Caco-2 (cell line): ENCODE measurements at regions not wholly inside any gene's neighbourhood (a gene's known extent, or its start where the extent isn't known, plus 50 kb on each side); places are given as distances from the start of the nearest gene placed in this dataset.

Experiments used
- BruUV-seq: library from RNA; stranded (reverse); fragments of 400-500 nt; replicated peaks from 2 replicates; lab custom pipeline; 2021; lab: Mats Ljungman, UMichigan
- CTCF ChIA-PET: fragments of 300-600 bp; sonication (Branson Sonifier 250); formaldehyde crosslinking; loops from one replicate; lab custom pipeline; 2022; ENCODE audit warnings: antibody characterized with exemption; lab: Charles Lee
- POLR2A ChIA-PET: fragments of 300-600 bp; sonication (Branson Sonifier 250); formaldehyde crosslinking; loops from one replicate; lab custom pipeline; 2022; ENCODE audit warnings: antibody characterized with exemption; lab: Charles Lee
- DNase-seq, 2 experiments: peaks; one replicate each; pipeline versions ENCODE4 v3.0.0 to v3.0.0-alpha.2; 2020 to 2022
- H3K27me3 ChIP-seq: replicated peaks from 2 replicates; pipeline ENCODE4 v1.6.0; 2011; ENCODE audit warnings: low read length; ENCODE audit not compliant: control insufficient read depth, insufficient read depth
- H3K36me3 ChIP-seq: 2 replicates; pipeline ENCODE4 v1.5.1; 2011; ENCODE audit warnings: low read length; ENCODE audit not compliant: control insufficient read depth, insufficient read depth
- H3K4me1 ChIP-seq: fragments of 250-450 bp; sonication (Bioruptor Pico); 2 replicates; pipeline ENCODE4 v1.5.1; 2020; ENCODE audit warnings: mild to moderate bottlenecking
- H3K4me3 ChIP-seq: 2 replicates; pipeline ENCODE4 v1.5.1; 2011; ENCODE audit warnings: low read depth, mild to moderate bottlenecking, control low read depth, low read length
- H3K9me3 ChIP-seq: fragments of 250-450 bp; sonication (Bioruptor Pico); 2 replicates; pipeline ENCODE4 v1.5.1; 2020; ENCODE audit warnings: mild to moderate bottlenecking, moderate library complexity
- H3K27ac Mint-ChIP-seq: one replicate; pipeline ENCODE4 v1.8.0; 2022; ENCODE audit warnings: mixed read lengths; ENCODE audit not compliant: unreplicated experiment
- H3K27me3 Mint-ChIP-seq: one replicate; pipeline ENCODE4 v1.8.0; 2022; ENCODE audit warnings: mixed read lengths; ENCODE audit not compliant: insufficient read depth, unreplicated experiment
- H3K36me3 Mint-ChIP-seq: one replicate; pipeline ENCODE4 v1.8.0; 2022; ENCODE audit warnings: mild to moderate bottlenecking, mixed read lengths; ENCODE audit not compliant: insufficient read depth, unreplicated experiment
- H3K4me1 Mint-ChIP-seq: one replicate; pipeline ENCODE4 v1.8.0; 2022; ENCODE audit warnings: low read depth, mixed read lengths; ENCODE audit not compliant: unreplicated experiment
- H3K4me3 Mint-ChIP-seq: one replicate; pipeline ENCODE4 v1.8.0; 2022; ENCODE audit warnings: mild to moderate bottlenecking, moderate library complexity, mixed read lengths; ENCODE audit not compliant: unreplicated experiment
- H3K9me3 Mint-ChIP-seq: one replicate; pipeline ENCODE4 v1.8.0; 2022; ENCODE audit warnings: mixed read lengths; ENCODE audit not compliant: unreplicated experiment
- intact Hi-C: fragments of 100-400 bp; cut with micrococcal nuclease; formaldehyde crosslinking; loops from one replicate; pipeline ENCODE4 v1.10.0; 2022; ENCODE audit not compliant: unreplicated experiment
- TF ChIP-seq, protein P1 (sequence below), 2 experiments: fragments of 200-600 bp in 1 of 2; IDR thresholded peaks; 1 replicate in 1 of 2; 2 replicates in 1 of 2; pipeline versions ENCODE4 v1.5.1 to v1.8.0; 2011 to 2022; ENCODE audit warnings: antibody characterized with exemption in 1 of 2, control low read depth in 1 of 2, inconsistent platforms in 1 of 2, low read depth in 1 of 2, low read length in 1 of 2, mild to moderate bottlenecking in 1 of 2, moderate library complexity in 1 of 2; ENCODE audit not compliant: insufficient read depth in 1 of 2, severe bottlenecking in 1 of 2, unreplicated experiment in 1 of 2

DNA sequence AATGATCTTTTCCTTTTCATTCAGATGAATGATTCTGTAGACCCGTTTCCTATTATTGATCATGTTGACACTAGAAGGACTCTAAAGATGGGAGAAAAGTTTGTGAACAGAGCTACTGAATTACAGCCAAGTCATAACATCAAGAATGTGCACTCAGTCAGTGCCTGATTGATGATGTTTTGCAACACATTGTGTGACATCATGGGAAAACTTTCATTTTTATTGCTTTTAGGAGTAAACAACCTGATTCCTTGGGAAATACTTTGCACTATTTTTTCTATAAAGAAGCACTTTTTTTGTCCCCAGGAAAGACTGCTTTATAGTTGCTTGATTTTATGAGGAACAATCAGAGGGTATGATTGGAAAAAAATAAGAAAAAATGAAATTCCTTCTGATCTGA is 383.8 kb upstream of the JAG1 start:
- Histone ChIP-seq H3K9me3 (no peaks in the 10 kb centered on the region), H3K27me3 (no peaks in the 10 kb centered on the region), H3K36me3 (no peaks in the 10 kb centered on the region), H3K4me3 (no peak overlapping the region), H3K4me1 (no peaks in the 10 kb centered on the region)
- H3K36me3 Mint-ChIP-seq, result no peaks in the 10 kb centered on the region
- peaks cover 10% of the 10 kb centered on the region for H3K9me3 Mint-ChIP-seq
- H3K27ac Mint-ChIP-seq, result no peak overlapping the region
- no peak for DNase-seq
- TF ChIP-seq, protein P1, sequence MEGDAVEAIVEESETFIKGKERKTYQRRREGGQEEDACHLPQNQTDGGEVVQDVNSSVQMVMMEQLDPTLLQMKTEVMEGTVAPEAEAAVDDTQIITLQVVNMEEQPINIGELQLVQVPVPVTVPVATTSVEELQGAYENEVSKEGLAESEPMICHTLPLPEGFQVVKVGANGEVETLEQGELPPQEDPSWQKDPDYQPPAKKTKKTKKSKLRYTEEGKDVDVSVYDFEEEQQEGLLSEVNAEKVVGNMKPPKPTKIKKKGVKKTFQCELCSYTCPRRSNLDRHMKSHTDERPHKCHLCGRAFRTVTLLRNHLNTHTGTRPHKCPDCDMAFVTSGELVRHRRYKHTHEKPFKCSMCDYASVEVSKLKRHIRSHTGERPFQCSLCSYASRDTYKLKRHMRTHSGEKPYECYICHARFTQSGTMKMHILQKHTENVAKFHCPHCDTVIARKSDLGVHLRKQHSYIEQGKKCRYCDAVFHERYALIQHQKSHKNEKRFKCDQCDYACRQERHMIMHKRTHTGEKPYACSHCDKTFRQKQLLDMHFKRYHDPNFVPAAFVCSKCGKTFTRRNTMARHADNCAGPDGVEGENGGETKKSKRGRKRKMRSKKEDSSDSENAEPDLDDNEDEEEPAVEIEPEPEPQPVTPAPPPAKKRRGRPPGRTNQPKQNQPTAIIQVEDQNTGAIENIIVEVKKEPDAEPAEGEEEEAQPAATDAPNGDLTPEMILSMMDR (IDR thresholded peaks at IDR 0.05; ENCODE audit: insufficient read depth in 1 of 2, low read depth in 1 of 2, low read length in 1 of 2, severe bottlenecking in 1 of 2, unreplicated experiment in 1 of 2), result no peak
- intact Hi-C loops, result no loop called here
- H3K4me3 Mint-ChIP-seq, result no peak overlapping the region
- H3K4me1 Mint-ChIP-seq, result no peaks in the 10 kb centered on the region
- no peaks in the 10 kb centered on the region for H3K27me3 Mint-ChIP-seq
- no TSS peak for BruUV-seq
- POLR2A ChIA-PET, result no interaction called here
- CTCF ChIA-PET, result interaction anchor here (0.6 kb wide), 1 partner anchor 969 kb away, joined by 5 read pairs; no protein-coding TSS in a partner anchor

- BruUV-seq, result no TSS peak
- no peaks in the 10 kb centered on the region for H3K27me3 ChIP-seq
- H3K4me1 ChIP-seq, result no peaks in the 10 kb centered on the region
- ChIA-PET POLR2A (no interaction called here), CTCF (no interaction called here)
- H3K4me3 ChIP-seq, result no peak overlapping the region
- no peaks in the 10 kb centered on the region for H3K9me3 ChIP-seq
- DNase-seq, result no peak
- Mint-ChIP-seq H3K36me3 (no peaks in the 10 kb centered on the region), H3K27me3 (no peaks in the 10 kb centered on the region), H3K9me3 (no peaks in the 10 kb centered on the region), H3K4me1 (no peaks in the 10 kb centered on the region), H3K27ac (no peak overlapping the region), H3K4me3 (no peak overlapping the region)
- TF ChIP-seq, protein P1 (IDR thresholded peaks at IDR 0.05; ENCODE audit: insufficient read depth in 1 of 2, low read depth in 1 of 2, low read length in 1 of 2, severe bottlenecking in 1 of 2, unreplicated experiment in 1 of 2), result no peak
- intact Hi-C loops, result no loop called here
- H3K36me3 ChIP-seq, result no peaks in the 10 kb centered on the region
Measured at GRCh38 chr20:11059659-11060058, 385.9 kb upstream of the JAG1 start.

- BruUV-seq, result no TSS peak
- Histone ChIP-seq H3K4me1 (no peaks in the 10 kb centered on the region), H3K4me3 (no peak overlapping the region), H3K27me3 (no peaks in the 10 kb centered on the region), H3K9me3 (no peaks in the 10 kb centered on the region), H3K36me3 (no peaks in the 10 kb centered on the region)
- Mint-ChIP-seq H3K4me1 (no peaks in the 10 kb centered on the region), H3K36me3 (no peaks in the 10 kb centered on the region), H3K4me3 (no peak overlapping the region), H3K9me3 (no peaks in the 10 kb centered on the region), H3K27me3 (no peaks in the 10 kb centered on the region), H3K27ac (no peak overlapping the region)
- ChIA-PET CTCF (no interaction called here), POLR2A (interaction anchor here (0.6 kb wide), 1 partner anchor 1579 kb away, joined by 4 read pairs; no protein-coding TSS in a partner anchor)
- intact Hi-C loops, result no loop called here
- TF ChIP-seq, protein P1 (IDR thresholded peaks at IDR 0.05; ENCODE audit: insufficient read depth in 1 of 2, low read depth in 1 of 2, low read length in 1 of 2, severe bottlenecking in 1 of 2, unreplicated experiment in 1 of 2), result no peak
- DNase-seq, result no peak
Measured at GRCh38 chr20:11060423-11061185, 386.8 kb upstream of the JAG1 start.
